Ishikawa (cell line): ENCODE measurements at regions not wholly inside any gene's neighbourhood (a gene's known extent, or its start where the extent isn't known, plus 50 kb on each side); places are given as distances from the start of the nearest gene placed in this dataset.

Experiments
- CEBPB ChIP-seq: IDR thresholded peaks from 2 replicates; pipeline ENCODE4 v1.6.1; 2012
- CREB1 ChIP-seq: IDR thresholded peaks from 2 replicates; pipeline ENCODE4 v1.6.1; 2012; ENCODE audit warnings: low read depth
- EGR1 ChIP-seq: IDR thresholded peaks from 2 replicates; pipeline ENCODE4 v1.6.1; 2012
- EP300 ChIP-seq: IDR thresholded peaks from 2 replicates; pipeline ENCODE4 v1.6.1; 2012; ENCODE audit warnings: borderline replicate concordance
- FOXM1 ChIP-seq: IDR thresholded peaks from 2 replicates; pipeline ENCODE4 v1.6.1; 2012; ENCODE audit warnings: low read depth, borderline replicate concordance
- NFIC ChIP-seq: IDR thresholded peaks from 2 replicates; pipeline ENCODE4 v1.6.1; 2012
- RAD21 ChIP-seq: IDR thresholded peaks from 2 replicates; pipeline ENCODE4 v1.6.1; 2012; ENCODE audit warnings: low read depth
- TAF1 ChIP-seq: IDR thresholded peaks from 2 replicates; pipeline ENCODE4 v1.6.1; 2012; ENCODE audit warnings: low read depth, mild to moderate bottlenecking
- TCF12 ChIP-seq: IDR thresholded peaks from 2 replicates; pipeline ENCODE4 v1.6.1; 2012; ENCODE audit warnings: low read depth
- TEAD4 ChIP-seq: IDR thresholded peaks from 2 replicates; pipeline ENCODE4 v1.6.1; 2012
- YY1 ChIP-seq: IDR thresholded peaks from 2 replicates; pipeline ENCODE4 v1.6.1; 2012; ENCODE audit warnings: low read depth
- ZBTB7A ChIP-seq: IDR thresholded peaks from 2 replicates; pipeline ENCODE4 v1.6.1; 2012; ENCODE audit warnings: low read depth
- TF ChIP-seq, protein P1 (sequence below): IDR thresholded peaks from 2 replicates; pipeline ENCODE4 v1.6.1; 2012; ENCODE audit warnings: low read depth, mild to moderate bottlenecking
- TF ChIP-seq, protein P2 (sequence below): IDR thresholded peaks from 2 replicates; pipeline ENCODE4 v1.6.1; 2012
- TF ChIP-seq, protein P3 (sequence below): IDR thresholded peaks from 2 replicates; pipeline ENCODE4 v1.6.1; 2012

DNA sequence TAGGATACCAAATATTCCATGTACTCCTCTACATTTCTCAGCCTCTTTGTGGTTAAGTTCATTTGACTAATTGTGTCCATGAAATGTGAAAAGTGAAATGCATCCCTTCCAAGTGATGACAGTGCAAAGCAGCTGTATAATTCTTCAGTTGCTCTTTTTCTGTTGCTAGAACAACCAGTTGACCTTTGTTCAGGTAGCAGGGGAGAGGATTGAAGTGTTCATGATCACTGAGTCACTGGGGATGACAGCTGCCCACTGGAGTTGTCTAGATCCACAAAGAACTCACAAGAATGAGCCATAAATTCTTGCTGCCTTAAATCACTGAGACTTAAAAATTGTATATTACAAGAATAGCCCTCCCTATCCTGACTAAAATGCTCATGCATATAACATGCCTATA is 254.6 kb downstream of the EPHA7 start:
- TF ChIP-seq RAD21 = no peak
- TF ChIP-seq, protein P1, sequence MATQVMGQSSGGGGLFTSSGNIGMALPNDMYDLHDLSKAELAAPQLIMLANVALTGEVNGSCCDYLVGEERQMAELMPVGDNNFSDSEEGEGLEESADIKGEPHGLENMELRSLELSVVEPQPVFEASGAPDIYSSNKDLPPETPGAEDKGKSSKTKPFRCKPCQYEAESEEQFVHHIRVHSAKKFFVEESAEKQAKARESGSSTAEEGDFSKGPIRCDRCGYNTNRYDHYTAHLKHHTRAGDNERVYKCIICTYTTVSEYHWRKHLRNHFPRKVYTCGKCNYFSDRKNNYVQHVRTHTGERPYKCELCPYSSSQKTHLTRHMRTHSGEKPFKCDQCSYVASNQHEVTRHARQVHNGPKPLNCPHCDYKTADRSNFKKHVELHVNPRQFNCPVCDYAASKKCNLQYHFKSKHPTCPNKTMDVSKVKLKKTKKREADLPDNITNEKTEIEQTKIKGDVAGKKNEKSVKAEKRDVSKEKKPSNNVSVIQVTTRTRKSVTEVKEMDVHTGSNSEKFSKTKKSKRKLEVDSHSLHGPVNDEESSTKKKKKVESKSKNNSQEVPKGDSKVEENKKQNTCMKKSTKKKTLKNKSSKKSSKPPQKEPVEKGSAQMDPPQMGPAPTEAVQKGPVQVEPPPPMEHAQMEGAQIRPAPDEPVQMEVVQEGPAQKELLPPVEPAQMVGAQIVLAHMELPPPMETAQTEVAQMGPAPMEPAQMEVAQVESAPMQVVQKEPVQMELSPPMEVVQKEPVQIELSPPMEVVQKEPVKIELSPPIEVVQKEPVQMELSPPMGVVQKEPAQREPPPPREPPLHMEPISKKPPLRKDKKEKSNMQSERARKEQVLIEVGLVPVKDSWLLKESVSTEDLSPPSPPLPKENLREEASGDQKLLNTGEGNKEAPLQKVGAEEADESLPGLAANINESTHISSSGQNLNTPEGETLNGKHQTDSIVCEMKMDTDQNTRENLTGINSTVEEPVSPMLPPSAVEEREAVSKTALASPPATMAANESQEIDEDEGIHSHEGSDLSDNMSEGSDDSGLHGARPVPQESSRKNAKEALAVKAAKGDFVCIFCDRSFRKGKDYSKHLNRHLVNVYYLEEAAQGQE = no peak
- no peak for TF ChIP-seq ZBTB7A
- TF ChIP-seq EGR1 = no peak
- no peak for TF ChIP-seq CEBPB
- no peak for TF ChIP-seq TAF1
- TF ChIP-seq FOXM1 = no peak
- no peak for TF ChIP-seq TEAD4
- no peak for TF ChIP-seq TCF12
- TF ChIP-seq, protein P2, sequence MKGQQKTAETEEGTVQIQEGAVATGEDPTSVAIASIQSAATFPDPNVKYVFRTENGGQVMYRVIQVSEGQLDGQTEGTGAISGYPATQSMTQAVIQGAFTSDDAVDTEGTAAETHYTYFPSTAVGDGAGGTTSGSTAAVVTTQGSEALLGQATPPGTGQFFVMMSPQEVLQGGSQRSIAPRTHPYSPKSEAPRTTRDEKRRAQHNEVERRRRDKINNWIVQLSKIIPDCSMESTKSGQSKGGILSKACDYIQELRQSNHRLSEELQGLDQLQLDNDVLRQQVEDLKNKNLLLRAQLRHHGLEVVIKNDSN = no peak
- no peak for TF ChIP-seq YY1
- no peak for TF ChIP-seq CREB1
- TF ChIP-seq, protein P3, sequence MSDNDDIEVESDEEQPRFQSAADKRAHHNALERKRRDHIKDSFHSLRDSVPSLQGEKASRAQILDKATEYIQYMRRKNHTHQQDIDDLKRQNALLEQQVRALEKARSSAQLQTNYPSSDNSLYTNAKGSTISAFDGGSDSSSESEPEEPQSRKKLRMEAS = no peak
- TF ChIP-seq EP300 = no peak
- no peak for TF ChIP-seq NFIC

DNA sequence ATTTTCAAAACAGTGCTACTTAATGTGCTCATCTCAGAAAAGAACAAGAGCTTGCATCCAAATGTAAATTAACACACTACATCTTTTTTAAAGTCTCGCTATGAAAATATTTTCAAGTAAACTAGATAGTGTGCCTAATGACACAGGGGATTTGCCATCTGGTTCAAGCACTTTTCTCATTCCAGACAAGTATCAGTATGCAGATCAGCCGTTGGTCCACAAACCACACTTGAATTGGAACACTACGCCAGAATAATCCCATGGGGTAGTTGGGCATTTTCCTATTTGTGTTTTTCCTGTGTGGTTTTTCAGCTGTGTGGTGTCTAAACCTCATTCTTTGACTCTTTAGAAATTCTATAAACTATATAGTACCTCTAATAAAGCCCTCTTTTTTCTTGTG is 256.2 kb downstream of the EPHA7 start:
- TF ChIP-seq RAD21 (no peak), ZBTB7A (no peak), CEBPB (no peak), EGR1 (no peak), CREB1 (no peak), TCF12 (no peak), TEAD4 (no peak)
- TF ChIP-seq, protein P2 = no peak

DNA sequence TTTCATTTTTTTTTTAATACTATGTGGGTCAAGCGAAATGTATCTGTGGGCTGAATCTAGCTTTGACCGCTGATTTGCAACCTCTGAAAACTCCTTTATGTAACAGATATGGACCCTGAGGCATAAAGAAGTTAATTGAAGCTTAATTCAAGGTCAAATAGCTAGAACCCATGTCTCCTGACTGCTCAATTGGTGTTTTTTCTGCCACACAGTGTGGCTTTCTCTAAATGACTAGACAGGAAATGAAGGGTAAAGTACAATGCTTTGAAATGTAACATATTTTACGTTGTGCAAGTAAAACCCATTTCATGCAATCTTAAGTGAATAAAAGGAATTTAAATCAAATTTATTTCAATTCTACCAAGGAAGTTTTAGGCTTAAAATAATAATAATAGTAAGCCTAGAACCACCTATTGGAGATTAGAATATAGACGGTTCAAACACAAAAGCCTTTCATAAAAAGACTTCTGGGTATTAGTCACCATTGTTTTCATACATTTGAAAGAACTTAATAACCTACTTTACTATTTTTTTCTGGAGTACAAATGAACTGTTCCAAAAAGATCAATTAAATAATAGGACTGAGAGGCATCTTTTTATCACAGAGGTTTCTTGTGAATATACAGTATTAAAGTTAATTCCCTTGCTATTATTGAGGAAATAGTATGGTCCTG is 279.8 kb downstream of the EPHA7 start:
- TF ChIP-seq RAD21 (no peak), EGR1 (no peak), TEAD4 (no peak), CEBPB (no peak), ZBTB7A (no peak), TCF12 (no peak), EP300 (no peak), YY1 (no peak)
- TF ChIP-seq, protein P3 = no peak
- TF ChIP-seq, protein P1 = no peak

DNA sequence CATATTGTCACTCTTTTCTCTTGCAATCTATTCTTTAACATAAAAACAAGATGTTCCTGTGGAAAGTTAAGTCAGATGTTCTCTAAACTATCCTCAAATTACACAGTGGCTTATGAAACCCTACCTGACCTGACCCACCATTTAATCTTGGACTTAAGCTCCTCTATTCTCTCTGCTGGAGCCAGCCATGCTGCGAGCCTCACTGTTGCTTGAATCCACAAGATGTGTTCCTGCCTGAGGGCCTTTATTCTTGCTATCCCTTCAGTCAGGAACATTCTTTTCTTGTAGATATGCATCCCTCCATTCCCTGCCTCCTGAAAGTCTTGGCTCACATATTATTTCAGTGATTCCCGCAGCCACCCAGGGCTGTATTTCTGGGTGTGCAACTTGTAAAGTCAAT is 283.2 kb downstream of the EPHA7 start:
- no peak for TF ChIP-seq RAD21
- TF ChIP-seq, protein P2 = no peak
- no peak for TF ChIP-seq TAF1

DNA sequence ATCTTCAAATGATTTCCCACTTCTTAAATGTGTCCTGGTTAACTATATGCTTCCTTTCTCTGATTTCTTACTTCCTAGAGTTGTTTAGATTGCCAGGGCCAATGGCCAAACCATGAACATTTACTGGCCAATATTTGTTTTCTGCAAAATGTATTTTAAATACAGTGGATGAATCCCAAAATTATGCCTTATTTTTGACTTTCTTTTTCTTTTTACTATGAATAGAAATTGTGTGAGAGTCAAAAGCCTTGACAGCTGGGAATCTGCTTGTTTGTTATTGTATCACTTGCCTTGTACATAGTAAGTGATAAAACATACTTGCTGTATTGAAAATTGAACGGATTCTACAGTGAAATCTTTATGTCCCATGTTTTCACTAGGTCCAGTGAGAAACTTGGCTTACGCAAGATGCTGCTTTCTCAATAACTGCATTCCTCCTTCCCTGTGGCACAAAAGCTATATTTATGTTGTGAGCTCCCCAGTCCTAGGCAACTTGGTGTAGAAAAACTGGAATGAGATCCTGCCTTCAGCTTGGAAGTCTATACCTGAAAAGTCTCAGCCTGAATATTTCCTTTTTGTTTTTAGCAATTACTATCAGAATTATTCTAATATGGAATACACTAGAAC is 295.2 kb downstream of the EPHA7 start:
- TF ChIP-seq TAF1 (no peak), TCF12 (no peak), FOXM1 (no peak), CEBPB (no peak; the same call in 1 of the 2 replicates), ZBTB7A (no peak), RAD21 (no peak), EGR1 (no peak), YY1 (no peak), NFIC (no peak), TEAD4 (no peak)
- TF ChIP-seq, protein P1 = no peak
- TF ChIP-seq, protein P3 = no peak
- TF ChIP-seq, protein P2 = no peak
